ENCODE measurements at regions not wholly inside any gene's neighbourhood (a gene's known extent, or its start where the extent isn't known, plus 50 kb on each side); places are given as distances from the start of the nearest gene placed in this dataset.

DNA sequence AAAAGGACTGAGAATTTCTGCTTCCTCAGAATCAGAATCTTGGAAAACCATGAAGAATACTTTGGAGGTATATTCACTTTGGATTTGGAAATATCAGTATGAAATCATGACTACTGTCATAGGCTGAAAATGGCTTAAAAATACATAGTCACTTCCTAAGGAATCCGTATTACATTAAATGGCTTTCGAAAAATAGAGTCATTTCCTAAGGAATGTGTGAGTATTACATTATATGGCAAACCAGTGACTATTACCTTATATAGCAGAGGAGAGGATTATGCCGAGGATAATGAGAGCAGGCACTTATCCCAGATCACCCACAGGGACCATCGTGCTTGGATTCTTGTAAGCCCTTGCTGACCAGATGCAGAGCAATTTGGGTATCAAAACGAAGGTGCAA lies 1471.8 kb downstream of the EFNB2 start:
- TF ChIP-seq GATA2 (IDR thresholded peaks at IDR 0.05; ENCODE audit: low read depth, low read length) = no peak
- no peak for TF ChIP-seq GATA3 (IDR thresholded peaks at IDR 0.05; ENCODE audit: low read depth, low read length)

All from SH-SY5Y (cell line).